GM18508 (cell line): ENCODE measurements at regions not wholly inside any gene's neighbourhood (a gene's known extent, or its start where the extent isn't known, plus 50 kb on each side); places are given as distances from the start of the nearest gene placed in this dataset.

ENCODE experiments used
- ATAC-seq: cut with Tn5 transposase; IDR thresholded peaks from one replicate; pipeline ENCODE4 v1.9.1; 2021; ENCODE audit warnings: moderate number of reproducible peaks; ENCODE audit not compliant: insufficient read depth, unreplicated experiment

- ATAC-seq, result no peak
Measured at GRCh38 chr2:37857575-37858399, 67.3 kb upstream of the RMDN2 start.

- ATAC-seq, result no peak
Measured at GRCh38 chr2:37858400-37858711, 66.7 kb upstream of the RMDN2 start.

- ATAC-seq, result no peak
Measured at GRCh38 chr2:37858725-37859267, 66.3 kb upstream of the RMDN2 start.

- ATAC-seq, result no peak
Measured at GRCh38 chr2:37862620-37863019, 62.5 kb upstream of the RMDN2 start.

- no peak for ATAC-seq
Measured at GRCh38 chr2:37864217-37864616, 60.9 kb upstream of the RMDN2 start.

GRCh38 chr2:37865640-37866039 is 59.4 kb upstream of the RMDN2 start:
- ATAC-seq, result no peak

GRCh38 chr2:37866171-37866934 is 58.7 kb upstream of the RMDN2 start:
- ATAC-seq, result no peak

- ATAC-seq, result no peak
Measured at GRCh38 chr2:37867166-37867565, 57.9 kb upstream of the RMDN2 start.

GRCh38 chr2:37868866-37869265 is 56.2 kb upstream of the RMDN2 start:
- ATAC-seq, result no peak

- no peak for ATAC-seq
Measured at GRCh38 chr2:37869304-37869703, 55.8 kb upstream of the RMDN2 start.

- ATAC-seq, result no peak
Measured at GRCh38 chr2:37869771-37870170, 55.3 kb upstream of the RMDN2 start.

GRCh38 chr2:37870829-37871228 is 54.3 kb upstream of the RMDN2 start:
- no peak for ATAC-seq

GRCh38 chr2:37871456-37872191 is 53.5 kb upstream of the RMDN2 start:
- ATAC-seq, result peak; percentile 65

GRCh38 chr2:37872192-37872750 is 52.8 kb upstream of the RMDN2 start:
- ATAC-seq, result no peak

GRCh38 chr2:37873229-37873628 is 51.9 kb upstream of the RMDN2 start:
- no peak for ATAC-seq

GRCh38 chr2:37873749-37874330 is 51.2 kb upstream of the RMDN2 start:
- ATAC-seq, result no peak

GRCh38 chr2:37874470-37874869 is 50.6 kb upstream of the RMDN2 start:
- no peak for ATAC-seq
